GM23248 (cell line): ENCODE measurements at regions not wholly inside any gene's neighbourhood (a gene's known extent, or its start where the extent isn't known, plus 50 kb on each side); places are given as distances from the start of the nearest gene placed in this dataset.
A peak's percentile ranks its signal among the peaks of the same experiment; 100 is the strongest.
"Not testable (repeated sequence)": the region's sequence is repeated elsewhere in the genome, so short reads cannot be mapped to it uniquely, and the experiment has no call there.

ENCODE experiments used
- DNase-seq: peaks from one replicate; pipeline ENCODE4 v3.0.0-alpha.2; 2015
- H2AFZ ChIP-seq: fragments of 200-600 bp; sonication (generic); 2 replicates; pipeline ENCODE4 v1.6.1; 2016; ENCODE audit warnings: antibody characterized with exemption
- H3F3A ChIP-seq: fragments of 200-600 bp; sonication (generic); 2 replicates; pipeline ENCODE4 v1.6.1; 2016; ENCODE audit warnings: mild to moderate bottlenecking, antibody characterized with exemption, mixed run types; ENCODE audit not compliant: insufficient read depth
- H3K27ac ChIP-seq: fragments of 200-600 bp; sonication (generic); 2 replicates; pipeline ENCODE4 v1.5.1; 2016; ENCODE audit warnings: mild to moderate bottlenecking
- H3K27me3 ChIP-seq: fragments of 200-600 bp; sonication (generic); replicated peaks from 2 replicates; pipeline ENCODE4 v1.6.1; 2016; ENCODE audit warnings: mild to moderate bottlenecking; ENCODE audit not compliant: insufficient read depth
- H3K36me3 ChIP-seq: fragments of 200-600 bp; sonication (generic); 2 replicates; pipeline ENCODE4 v1.6.1; 2016; ENCODE audit warnings: low read depth, mild to moderate bottlenecking
- H3K4me1 ChIP-seq: fragments of 200-600 bp; sonication (generic); 2 replicates; pipeline ENCODE4 v1.6.1; 2016; ENCODE audit warnings: mild to moderate bottlenecking; ENCODE audit not compliant: insufficient read depth
- H3K4me2 ChIP-seq: fragments of 200-600 bp; sonication (generic); one replicate; pipeline ENCODE4 v1.6.1; 2016; ENCODE audit warnings: mild to moderate bottlenecking; ENCODE audit not compliant: unreplicated experiment
- H3K4me3 ChIP-seq: fragments of 200-600 bp; sonication (generic); 2 replicates; pipeline ENCODE4 v1.5.1; 2016; ENCODE audit warnings: mild to moderate bottlenecking
- H3K79me2 ChIP-seq: fragments of 200-600 bp; sonication (generic); 2 replicates; pipeline ENCODE4 v1.6.1; 2016; ENCODE audit warnings: mild to moderate bottlenecking; ENCODE audit not compliant: insufficient read depth
- H3K9ac ChIP-seq: fragments of 200-600 bp; sonication (generic); 2 replicates; pipeline ENCODE4 v1.6.1; 2016; ENCODE audit warnings: mild to moderate bottlenecking
- H3K9me2 ChIP-seq: fragments of 200-600 bp; sonication (generic); 2 replicates; pipeline ENCODE4 v1.6.1; 2016; ENCODE audit warnings: mixed run types, mild to moderate bottlenecking, moderate library complexity; ENCODE audit not compliant: insufficient read depth
- H3K9me3 ChIP-seq: fragments of 200-600 bp; sonication (generic); one replicate; pipeline ENCODE4 v1.6.1; 2017; ENCODE audit warnings: low read depth
- H4K20me1 ChIP-seq: fragments of 200-600 bp; sonication (generic); 2 replicates; pipeline ENCODE4 v1.6.0; 2016; ENCODE audit not compliant: insufficient read depth
- WGBS, 2 experiments: methylation state at CpG; one replicate each; pipeline ENCODE4 v1.1.6; 2015 to 2017; ENCODE audit warnings: low lambda C conversion rate in 2 of 2, low coverage in 1 of 2; ENCODE audit errors: missing lambda C conversion rate in 2 of 2; 5-methylcytosine and 5-hydroxymethylcytosine counted together
- in situ Hi-C: fragments of 300-500 bp; cut with MboI; formaldehyde crosslinking; loops from 2 replicates; pipeline ENCODE4 v1.15.0; 2020

GRCh38 chr21:5154641-5154982, 5366.8 kb upstream of the TPTE start:
- H3K4me2 ChIP-seq, H4K20me1 ChIP-seq, H3K4me1 ChIP-seq, H3K9me2 ChIP-seq, H3F3A ChIP-seq, H3K4me3 ChIP-seq, H3K27ac ChIP-seq, H3K36me3 ChIP-seq, in situ Hi-C loops, H2AFZ ChIP-seq, H3K9me3 ChIP-seq, H3K9ac ChIP-seq, H3K27me3 ChIP-seq, H3K79me2 ChIP-seq: not testable (repeated sequence)
- WGBS, 2 experiments: no CpG with 5 or more reads among the region's 50 CpGs
- DNase-seq: peak; percentile 76

DNA sequence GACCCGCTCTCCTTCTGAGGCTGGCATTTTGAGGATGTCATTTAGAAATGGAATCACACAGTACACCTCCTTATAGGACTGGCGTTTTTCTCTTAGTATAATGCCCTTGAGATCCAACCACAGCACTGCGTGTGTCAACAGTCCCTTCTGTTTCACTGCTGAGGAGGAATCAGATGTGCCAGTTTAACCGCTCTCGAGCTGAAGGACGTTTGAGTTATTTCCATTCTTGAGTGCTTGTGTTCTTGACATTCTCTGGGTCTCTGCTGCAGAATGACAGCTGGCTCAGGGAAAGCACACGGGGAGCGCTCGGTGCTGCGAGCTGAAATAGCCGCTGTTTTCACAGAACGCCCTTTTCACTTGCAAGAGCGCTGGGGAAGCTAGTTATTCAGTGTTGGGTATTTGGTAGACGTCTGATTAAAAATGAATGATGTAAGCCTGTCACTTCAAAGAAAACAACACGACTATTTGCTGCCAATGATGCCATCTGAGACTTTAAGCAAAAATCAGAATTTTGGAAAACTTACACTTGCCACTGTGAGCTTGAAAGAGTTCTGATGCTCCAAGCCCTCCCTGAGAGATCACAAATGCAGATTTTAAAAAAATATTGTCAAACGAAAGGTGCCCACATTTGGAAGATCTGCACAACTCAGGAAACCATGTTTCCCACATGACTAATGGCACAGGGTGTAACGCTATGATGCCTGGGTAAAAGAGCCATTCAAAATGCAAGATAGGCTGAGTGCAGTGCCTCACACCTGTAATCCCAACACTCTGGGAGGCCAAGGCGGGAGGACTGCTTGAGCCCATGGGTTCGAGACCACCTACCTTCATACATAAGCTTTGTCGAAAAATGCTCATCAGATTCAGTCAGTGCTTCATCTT, 5358.4 kb upstream of the TPTE start:
- H3K9ac ChIP-seq, H3K27ac ChIP-seq, H3F3A ChIP-seq, DNase-seq, H3K4me3 ChIP-seq, H3K9me2 ChIP-seq, H3K4me2 ChIP-seq, H3K4me1 ChIP-seq, H3K9me3 ChIP-seq, H4K20me1 ChIP-seq, H3K79me2 ChIP-seq, in situ Hi-C loops, H3K27me3 ChIP-seq, H2AFZ ChIP-seq, H3K36me3 ChIP-seq: not testable (repeated sequence)
- WGBS, 2 experiments: no CpG with 5 or more reads among the region's 20 CpGs

DNA sequence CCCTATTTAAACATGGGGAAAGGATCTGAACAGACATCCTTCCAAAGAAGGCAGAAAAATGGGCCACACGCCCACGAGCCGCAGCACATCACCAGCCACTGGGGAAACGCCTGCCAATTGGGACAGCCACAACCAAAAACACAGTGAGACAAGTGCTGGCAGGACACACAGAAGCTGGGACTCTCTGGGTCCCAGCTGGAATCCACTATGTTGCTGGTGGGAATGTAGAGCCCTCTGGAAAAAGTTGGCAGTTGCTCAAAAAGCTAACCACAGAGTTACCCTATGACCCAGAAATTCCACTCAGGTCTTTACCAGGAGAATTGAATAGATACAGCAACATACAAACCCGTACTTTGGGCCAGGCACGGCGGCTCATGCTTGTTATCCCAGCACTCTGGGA, 5355.6 kb upstream of the TPTE start:
- H3K79me2 ChIP-seq, H3K9ac ChIP-seq, H3K27me3 ChIP-seq, H3F3A ChIP-seq, H3K4me3 ChIP-seq, in situ Hi-C loops, H4K20me1 ChIP-seq, H2AFZ ChIP-seq, DNase-seq, H3K9me3 ChIP-seq, H3K36me3 ChIP-seq, H3K4me1 ChIP-seq, H3K4me2 ChIP-seq, H3K9me2 ChIP-seq, H3K27ac ChIP-seq: not testable (repeated sequence)
- WGBS, 2 experiments: no CpG with 5 or more reads among the region's 7 CpGs
